H9 (cell line): ENCODE measurements at regions not wholly inside any gene's neighbourhood (a gene's known extent, or its start where the extent isn't known, plus 50 kb on each side); places are given as distances from the start of the nearest gene placed in this dataset.
A peak's percentile ranks its signal among the peaks of the same experiment; 100 is the strongest.

Source experiments
- DNase-seq: peaks from one replicate; pipeline ENCODE4 v3.0.0-alpha.2; 2017
- H2AFZ ChIP-seq: one replicate; pipeline ENCODE4 v1.6.1; 2013; ENCODE audit warnings: mild to moderate bottlenecking, low read length, control low read depth, moderate library complexity
- H2AK5ac ChIP-seq: 2 replicates; pipeline ENCODE4 v1.6.1; 2013; ENCODE audit warnings: low read length, control low read depth, mixed read lengths; ENCODE audit not compliant: insufficient read length
- H2BK120ac ChIP-seq: one replicate; pipeline ENCODE4 v1.6.1; 2013; ENCODE audit warnings: low read depth, mild to moderate bottlenecking, low read length, control low read depth, inconsistent platforms; ENCODE audit not compliant: poor library complexity, severe bottlenecking
- H2BK12ac ChIP-seq: 2 replicates; pipeline ENCODE4 v1.6.1; 2013; ENCODE audit warnings: low read length, control low read depth, mixed read lengths, low read depth; ENCODE audit not compliant: insufficient read length
- H2BK15ac ChIP-seq: 2 replicates; pipeline ENCODE4 v1.6.1; 2013; ENCODE audit warnings: low read depth, low read length, control low read depth
- H2BK20ac ChIP-seq: one replicate; pipeline ENCODE4 v1.6.1; 2013; ENCODE audit warnings: low read depth, mild to moderate bottlenecking, low read length, control low read depth, inconsistent platforms; ENCODE audit not compliant: poor library complexity, severe bottlenecking
- H2BK5ac ChIP-seq: 2 replicates; pipeline ENCODE4 v1.6.1; 2013; ENCODE audit warnings: low read length, control low read depth, mixed read lengths; ENCODE audit not compliant: insufficient read length
- H3K14ac ChIP-seq: 2 replicates; pipeline ENCODE4 v1.6.1; 2013; ENCODE audit warnings: low read length, control low read depth; ENCODE audit not compliant: insufficient read depth
- H3K18ac ChIP-seq: 2 replicates; pipeline ENCODE4 v1.6.1; 2013; ENCODE audit warnings: low read depth, mild to moderate bottlenecking, mixed read lengths, low read length, control low read depth; ENCODE audit not compliant: insufficient read length
- H3K23ac ChIP-seq: 2 replicates; pipeline ENCODE4 v1.6.1; 2013; ENCODE audit warnings: low read length, control low read depth, mixed read lengths, low read depth; ENCODE audit not compliant: insufficient read length
- H3K23me2 ChIP-seq: 2 replicates; pipeline ENCODE4 v1.6.1; 2013; ENCODE audit warnings: low read depth, mild to moderate bottlenecking, mixed read lengths, low read length, control low read depth; ENCODE audit not compliant: insufficient read length, poor library complexity, severe bottlenecking
- H3K27ac ChIP-seq: 2 replicates; pipeline ENCODE4 v1.5.1; 2013; ENCODE audit warnings: low read length, control low read depth, mixed read lengths, low read depth; ENCODE audit not compliant: insufficient read length
- H3K27me3 ChIP-seq: 2 replicates; pipeline ENCODE4 v1.6.1; 2013; ENCODE audit warnings: low read length, control low read depth, inconsistent platforms; ENCODE audit not compliant: insufficient read depth
- H3K4ac ChIP-seq: 2 replicates; pipeline ENCODE4 v1.6.1; 2013; ENCODE audit warnings: low read depth, mild to moderate bottlenecking, control low read depth, inconsistent platforms, low read length, moderate library complexity
- H3K4me1 ChIP-seq: 2 replicates; pipeline ENCODE4 v1.6.1; 2013; ENCODE audit warnings: low read length, control low read depth, inconsistent platforms; ENCODE audit not compliant: insufficient read depth
- H3K4me2 ChIP-seq: 2 replicates; pipeline ENCODE4 v1.6.1; 2013; ENCODE audit warnings: low read length, control low read depth, mixed read lengths; ENCODE audit not compliant: insufficient read length, insufficient read depth
- H3K56ac ChIP-seq: 2 replicates; pipeline ENCODE4 v1.6.1; 2013; ENCODE audit warnings: low read depth, mild to moderate bottlenecking, mixed read lengths, low read length, control low read depth; ENCODE audit not compliant: insufficient read length
- H3K79me1 ChIP-seq: 2 replicates; pipeline ENCODE4 v1.6.1; 2013; ENCODE audit warnings: low read depth, mild to moderate bottlenecking, moderate library complexity, low read length, control low read depth, inconsistent platforms; ENCODE audit not compliant: insufficient read depth, poor library complexity, severe bottlenecking
- H3K79me2 ChIP-seq: 2 replicates; pipeline ENCODE4 v1.6.1; 2013; ENCODE audit warnings: low read length, control low read depth, inconsistent platforms; ENCODE audit not compliant: insufficient read depth
- H3K9ac ChIP-seq: 2 replicates; pipeline ENCODE4 v1.6.1; 2013; ENCODE audit warnings: low read length, control low read depth, mixed read lengths; ENCODE audit not compliant: insufficient read length; ENCODE audit errors: extremely low read depth
- H3K9me3 ChIP-seq: one replicate; pipeline ENCODE4 v1.6.1; 2013; ENCODE audit warnings: low read depth, low read length, inconsistent platforms; ENCODE audit not compliant: control insufficient read depth
- H3T11ph ChIP-seq: one replicate; pipeline ENCODE4 v1.6.1; 2013; ENCODE audit warnings: mild to moderate bottlenecking, low read length, control low read depth, inconsistent platforms
- H4K20me1 ChIP-seq: one replicate; pipeline ENCODE4 v1.6.1; 2013; ENCODE audit not compliant: control insufficient read depth, insufficient read length, insufficient read depth
- H4K5ac ChIP-seq: 2 replicates; pipeline ENCODE4 v1.6.1; 2013; ENCODE audit warnings: low read depth, mild to moderate bottlenecking, mixed read lengths, low read length, control low read depth; ENCODE audit not compliant: insufficient read length
- H4K8ac ChIP-seq: replicated peaks from 2 replicates; pipeline ENCODE4 v1.6.1; 2013; ENCODE audit warnings: low read length, control low read depth, mixed read lengths, low read depth; ENCODE audit not compliant: insufficient read length
- H4K91ac ChIP-seq: 2 replicates; pipeline ENCODE4 v1.6.1; 2013; ENCODE audit warnings: low read depth, mild to moderate bottlenecking, moderate library complexity, mixed read lengths, low read length, control low read depth; ENCODE audit not compliant: insufficient read length
- H3K27ac Mint-ChIP-seq, 3 experiments: 2 replicates in 2 of 3; 3 replicates in 1 of 3; pipeline ENCODE4 v1.8.0; 2020 to 2021; ENCODE audit warnings: mixed read lengths in 3 of 3, mild to moderate bottlenecking in 1 of 3, moderate library complexity in 1 of 3
- H3K27me3 Mint-ChIP-seq: 2 replicates; pipeline ENCODE4 v1.8.0; 2021; ENCODE audit warnings: low read depth, mild to moderate bottlenecking, moderate library complexity, mixed read lengths
- H3K36me3 Mint-ChIP-seq, 3 experiments: 2 replicates in 2 of 3; 3 replicates in 1 of 3; pipeline ENCODE4 v1.8.0; 2020 to 2021; ENCODE audit warnings: low read depth in 3 of 3, mixed read lengths in 3 of 3; ENCODE audit not compliant: insufficient read depth in 1 of 3
- H3K4me1 Mint-ChIP-seq, 2 experiments: 2 replicates each; pipeline ENCODE4 v1.8.0; 2020; ENCODE audit warnings: mixed read lengths in 2 of 2
- H3K4me3 Mint-ChIP-seq, 2 experiments: 2 replicates in 1 of 2; 3 replicates in 1 of 2; pipeline ENCODE4 v1.8.0; 2020 to 2021; ENCODE audit warnings: mild to moderate bottlenecking in 2 of 2, mixed read lengths in 2 of 2, moderate library complexity in 1 of 2
- H3K9me3 Mint-ChIP-seq, 2 experiments: 2 replicates in 1 of 2; 3 replicates in 1 of 2; pipeline ENCODE4 v1.8.0; 2020; ENCODE audit warnings: mild to moderate bottlenecking in 2 of 2, mixed read lengths in 2 of 2, moderate library complexity in 1 of 2
- WGBS: extraction: QIAGEN DNeasy Blood & Tissue Kit; methylation state at CpG from one replicate; pipeline ENCODE4 v1.1.7; 2013; ENCODE audit warnings: missing lambda C conversion rate, low lambda C conversion rate, mixed read lengths; ENCODE audit not compliant: insufficient read length; ENCODE audit errors: extremely low coverage; 5-methylcytosine and 5-hydroxymethylcytosine counted together
- TF ChIP-seq, protein P1 (sequence below): fragments of 200-600 bp; sonication (generic); conservative IDR thresholded peaks from 3 replicates; pipeline ENCODE4 v1.8.0; 2021; ENCODE audit warnings: antibody characterized with exemption, mild to moderate bottlenecking

DNA sequence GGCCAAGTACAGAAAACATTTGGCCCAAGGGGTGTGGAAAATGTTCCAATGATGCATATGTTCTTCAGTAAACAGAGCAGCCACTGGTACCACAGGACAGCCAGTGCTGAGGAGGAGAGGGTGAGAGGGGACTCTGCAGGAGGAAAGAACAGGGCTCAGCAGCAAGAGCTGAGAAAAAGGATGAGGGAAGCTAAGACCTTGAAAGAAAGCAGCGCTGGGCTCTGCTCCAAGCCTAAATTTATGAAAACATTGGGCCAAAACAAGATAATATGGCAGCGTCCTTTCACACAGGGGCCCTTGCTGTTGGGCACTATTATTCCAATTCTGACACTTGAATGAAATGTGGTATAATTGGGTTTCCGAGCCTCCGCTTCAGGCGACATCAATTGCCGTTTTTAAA is 939.0 kb upstream of the FANCL start:
- no peaks in the 10 kb centered on the region for H3K36me3 Mint-ChIP-seq
- no peak overlapping the region for H4K8ac ChIP-seq
- H3K4me1 ChIP-seq: no peaks in the 10 kb centered on the region
- no peak overlapping the region for H2AK5ac ChIP-seq
- no peak overlapping the region for H2BK5ac ChIP-seq
- H3K4me2 ChIP-seq: no peak overlapping the region
- H3K27me3 Mint-ChIP-seq: peaks cover 10% of the 10 kb centered on the region
- H3K4me1 Mint-ChIP-seq: peaks cover 23 to 31% of the 10 kb centered on the region in 2 experiments
- no peak overlapping the region for H4K91ac ChIP-seq
- H3K27me3 ChIP-seq: no peaks in the 10 kb centered on the region
- no peak overlapping the region for H3K4ac ChIP-seq
- H4K20me1 ChIP-seq: no peaks in the 10 kb centered on the region
- no peak overlapping the region for H3T11ph ChIP-seq
- no peak overlapping the region for H3K14ac ChIP-seq
- H3K27ac ChIP-seq: no peak overlapping the region
- no peak overlapping the region for H3K56ac ChIP-seq
- no peak overlapping the region for H3K4me3 Mint-ChIP-seq
- no peaks in the 10 kb centered on the region for H3K79me2 ChIP-seq
- no peak overlapping the region for H2AFZ ChIP-seq
- TF ChIP-seq, protein P1, sequence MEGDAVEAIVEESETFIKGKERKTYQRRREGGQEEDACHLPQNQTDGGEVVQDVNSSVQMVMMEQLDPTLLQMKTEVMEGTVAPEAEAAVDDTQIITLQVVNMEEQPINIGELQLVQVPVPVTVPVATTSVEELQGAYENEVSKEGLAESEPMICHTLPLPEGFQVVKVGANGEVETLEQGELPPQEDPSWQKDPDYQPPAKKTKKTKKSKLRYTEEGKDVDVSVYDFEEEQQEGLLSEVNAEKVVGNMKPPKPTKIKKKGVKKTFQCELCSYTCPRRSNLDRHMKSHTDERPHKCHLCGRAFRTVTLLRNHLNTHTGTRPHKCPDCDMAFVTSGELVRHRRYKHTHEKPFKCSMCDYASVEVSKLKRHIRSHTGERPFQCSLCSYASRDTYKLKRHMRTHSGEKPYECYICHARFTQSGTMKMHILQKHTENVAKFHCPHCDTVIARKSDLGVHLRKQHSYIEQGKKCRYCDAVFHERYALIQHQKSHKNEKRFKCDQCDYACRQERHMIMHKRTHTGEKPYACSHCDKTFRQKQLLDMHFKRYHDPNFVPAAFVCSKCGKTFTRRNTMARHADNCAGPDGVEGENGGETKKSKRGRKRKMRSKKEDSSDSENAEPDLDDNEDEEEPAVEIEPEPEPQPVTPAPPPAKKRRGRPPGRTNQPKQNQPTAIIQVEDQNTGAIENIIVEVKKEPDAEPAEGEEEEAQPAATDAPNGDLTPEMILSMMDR: no peak
- DNase-seq: no peak
- H3K9ac ChIP-seq: no peak overlapping the region
- no peak overlapping the region for H2BK120ac ChIP-seq
- no peaks in the 10 kb centered on the region for H3K79me1 ChIP-seq
- H2BK20ac ChIP-seq: no peak overlapping the region
- no peaks in the 10 kb centered on the region for H3K9me3 Mint-ChIP-seq
- H2BK15ac ChIP-seq: no peak overlapping the region
- WGBS: no CpG with 5 or more reads among the region's 6 CpGs
- H4K5ac ChIP-seq: no peak overlapping the region
- peak overlapping the region in 1 of 3 experiments; percentile 41; a peak in 1 of 7 replicates for H3K27ac Mint-ChIP-seq
- no peaks in the 10 kb centered on the region for H3K9me3 ChIP-seq
- H3K18ac ChIP-seq: no peak overlapping the region
- no peak overlapping the region for H2BK12ac ChIP-seq
- no peak overlapping the region for H3K23ac ChIP-seq
- no peaks in the 10 kb centered on the region for H3K23me2 ChIP-seq
